Panc1 (cell line): ENCODE measurements at regions not wholly inside any gene's neighbourhood (a gene's known extent, or its start where the extent isn't known, plus 50 kb on each side); places are given as distances from the start of the nearest gene placed in this dataset.

Experiments used
- ATAC-seq: fragments of 200-7000 bp; cut with Tn5 transposase; 2 replicates; pipeline ENCODE4 v1.9.1; 2020; ENCODE audit warnings: mild to moderate bottlenecking, moderate library complexity
- BruUV-seq: library from RNA; stranded (reverse); fragments of 400-500 nt; replicated peaks from 2 replicates; lab custom pipeline; 2021; lab: Mats Ljungman, UMichigan
- CTCF ChIA-PET: fragments of 300-600 bp; sonication (Branson Sonifier 250); formaldehyde crosslinking; loops from one replicate; lab custom pipeline; 2022; ENCODE audit warnings: antibody characterized with exemption; lab: Charles Lee
- POLR2A ChIA-PET: fragments of 300-600 bp; sonication (Branson Sonifier 250); formaldehyde crosslinking; loops from one replicate; lab custom pipeline; 2022; ENCODE audit warnings: antibody characterized with exemption; lab: Charles Lee
- DNase-seq: peaks from one replicate; pipeline ENCODE4 v3.0.0-alpha.2; 2010; ENCODE audit warnings: low read depth, low spot score
- H3K27ac ChIP-seq: 2 replicates; pipeline ENCODE4 v1.5.1; 2011; ENCODE audit warnings: mild to moderate bottlenecking, low read length, inconsistent platforms
- H3K27me3 ChIP-seq: fragments of 200-500 bp; sonication (Bioruptor generic); 2 replicates; pipeline ENCODE4 v1.6.0; 2014; ENCODE audit warnings: low read length, inconsistent platforms; ENCODE audit not compliant: control insufficient read depth, insufficient read depth
- H3K36me3 ChIP-seq: fragments of 200-500 bp; sonication (Bioruptor generic); 2 replicates; pipeline ENCODE4 v1.5.1; 2014; ENCODE audit warnings: inconsistent platforms, mild to moderate bottlenecking, low read length, moderate library complexity; ENCODE audit not compliant: control insufficient read depth, insufficient read depth
- H3K4me1 ChIP-seq: 2 replicates; pipeline ENCODE4 v1.5.1; 2011; ENCODE audit warnings: inconsistent platforms, mild to moderate bottlenecking, low read length, moderate library complexity; ENCODE audit not compliant: control insufficient read depth, insufficient read depth
- H3K4me3 ChIP-seq, 2 experiments: 2 replicates each; pipeline ENCODE4 v1.5.1; 2011 to 2012; ENCODE audit warnings: low read depth in 2 of 2, low read length in 2 of 2, mild to moderate bottlenecking in 2 of 2, inconsistent platforms in 1 of 2, moderate library complexity in 1 of 2
- H3K9me3 ChIP-seq: fragments of 200-500 bp; sonication (Bioruptor generic); 2 replicates; pipeline ENCODE4 v1.5.1; 2014; ENCODE audit warnings: low read depth, mild to moderate bottlenecking, inconsistent platforms, low read length, moderate library complexity; ENCODE audit not compliant: control insufficient read depth, insufficient read depth
- POLR2AphosphoS5 ChIP-seq: IDR thresholded peaks from 2 replicates; pipeline ENCODE4 v1.6.1; 2012; ENCODE audit warnings: mild to moderate bottlenecking, low read depth, low read length, moderate library complexity
- SIN3A ChIP-seq: IDR thresholded peaks from 2 replicates; pipeline ENCODE4 v1.6.1; 2012; ENCODE audit warnings: low read depth, mild to moderate bottlenecking, low read length, moderate library complexity, borderline replicate concordance; ENCODE audit not compliant: insufficient read depth
- TCF7L2 ChIP-seq: IDR thresholded peaks from 2 replicates; pipeline ENCODE4 v1.6.1; 2011; ENCODE audit warnings: mild to moderate bottlenecking, low read depth, low read length, inconsistent platforms
- in situ Hi-C: cut with HindIII; loops from 2 replicates; pipeline ENCODE4 v1.10.0; 2016; ENCODE audit warnings: low sequenced_read_pairs, low pct_unique_long_range_greater_than_20kb
- intact Hi-C: fragments of 100-400 bp; cut with micrococcal nuclease; formaldehyde crosslinking; loops from one replicate; pipeline ENCODE4 v1.10.0; 2022; ENCODE audit not compliant: unreplicated experiment
- TF ChIP-seq, protein P1 (sequence below): fragments of 450-650 bp; IDR thresholded peaks from 2 replicates; pipeline ENCODE4 v1.5.1; 2017; ENCODE audit warnings: mild to moderate bottlenecking
- TF ChIP-seq, protein P2 (sequence below), 2 experiments: IDR thresholded peaks; 2 replicates each; pipeline ENCODE4 v1.6.1; 2011 to 2012; ENCODE audit warnings: low read depth in 2 of 2, control low read depth in 1 of 2, low read length in 1 of 2, mild to moderate bottlenecking in 1 of 2, moderate library complexity in 1 of 2; ENCODE audit not compliant: insufficient read depth in 1 of 2

DNA sequence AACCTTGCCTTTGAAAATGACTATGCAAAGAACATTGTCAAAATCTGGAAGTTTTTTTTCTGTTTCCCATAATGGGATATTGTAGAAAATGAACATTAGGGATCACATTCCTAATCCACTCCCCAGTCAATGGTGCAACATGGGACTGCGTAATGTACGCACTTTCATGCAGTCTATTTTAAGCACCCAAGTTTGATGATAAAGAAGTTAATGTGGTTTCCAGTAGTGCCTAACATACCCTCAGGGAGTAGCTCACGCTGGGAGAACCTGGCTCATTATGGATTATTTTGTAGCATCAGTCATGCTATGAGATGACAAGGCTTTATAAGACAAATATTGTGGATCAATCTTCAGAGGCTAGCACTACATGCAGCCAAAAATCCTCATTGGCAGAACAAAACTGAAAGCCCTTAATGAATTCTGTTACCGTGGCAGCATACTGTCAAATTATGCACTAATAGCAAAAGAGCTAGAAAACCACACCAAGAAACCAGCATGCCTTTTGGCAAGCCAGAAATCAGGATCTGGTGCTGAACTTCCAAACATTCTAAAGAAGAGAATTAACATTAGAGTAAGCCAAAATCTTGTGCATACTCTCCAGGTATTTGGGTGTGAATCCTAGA lies 1392.8 kb upstream of the TENM3 start:
- no peaks in the 10 kb centered on the region for H3K9me3 ChIP-seq
- DNase-seq: no peak
- no peak overlapping the region for H3K27ac ChIP-seq
- no peak for ATAC-seq
- BruUV-seq: no TSS peak
- intact Hi-C loops: no loop called here
- TF ChIP-seq SIN3A: no peak
- ChIA-PET CTCF (no interaction called here), POLR2A (no interaction called here)
- no peak overlapping the region for H3K4me3 ChIP-seq
- H3K27me3 ChIP-seq: no peaks in the 10 kb centered on the region
- H3K4me1 ChIP-seq: no peaks in the 10 kb centered on the region
- in situ Hi-C loops: no loop called here
- H3K36me3 ChIP-seq: no peaks in the 10 kb centered on the region

DNA sequence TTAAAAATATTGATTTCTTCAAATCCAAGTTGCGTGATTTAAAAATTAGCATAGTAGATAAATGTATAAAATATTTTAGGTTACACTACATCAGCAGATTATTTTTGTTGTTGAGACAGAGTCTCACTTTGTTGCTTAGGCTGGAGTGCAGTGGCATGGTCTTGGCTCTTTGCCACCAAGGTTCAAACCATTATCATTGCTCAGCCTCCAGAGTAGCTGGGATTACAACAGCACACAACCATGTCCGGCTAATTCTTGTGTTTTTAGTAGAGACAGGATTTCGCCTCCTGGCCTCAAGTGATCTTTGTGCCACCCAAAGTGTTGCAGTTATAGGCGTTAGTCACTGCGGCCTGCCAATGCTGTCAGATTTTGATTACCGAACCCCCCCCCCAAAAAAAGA lies 1390.5 kb upstream of the TENM3 start:
- Histone ChIP-seq H3K4me3 (no peak overlapping the region), H3K36me3 (no peaks in the 10 kb centered on the region), H3K27ac (no peak overlapping the region), H3K4me1 (no peaks in the 10 kb centered on the region), H3K27me3 (no peaks in the 10 kb centered on the region), H3K9me3 (no peaks in the 10 kb centered on the region)
- DNase-seq (no peak), ATAC-seq (no peak)
- ChIA-PET POLR2A (no interaction called here), CTCF (no interaction called here)
- TF ChIP-seq TCF7L2 (no peak), POLR2AphosphoS5 (no peak), SIN3A (no peak)
- TF ChIP-seq, protein P1, sequence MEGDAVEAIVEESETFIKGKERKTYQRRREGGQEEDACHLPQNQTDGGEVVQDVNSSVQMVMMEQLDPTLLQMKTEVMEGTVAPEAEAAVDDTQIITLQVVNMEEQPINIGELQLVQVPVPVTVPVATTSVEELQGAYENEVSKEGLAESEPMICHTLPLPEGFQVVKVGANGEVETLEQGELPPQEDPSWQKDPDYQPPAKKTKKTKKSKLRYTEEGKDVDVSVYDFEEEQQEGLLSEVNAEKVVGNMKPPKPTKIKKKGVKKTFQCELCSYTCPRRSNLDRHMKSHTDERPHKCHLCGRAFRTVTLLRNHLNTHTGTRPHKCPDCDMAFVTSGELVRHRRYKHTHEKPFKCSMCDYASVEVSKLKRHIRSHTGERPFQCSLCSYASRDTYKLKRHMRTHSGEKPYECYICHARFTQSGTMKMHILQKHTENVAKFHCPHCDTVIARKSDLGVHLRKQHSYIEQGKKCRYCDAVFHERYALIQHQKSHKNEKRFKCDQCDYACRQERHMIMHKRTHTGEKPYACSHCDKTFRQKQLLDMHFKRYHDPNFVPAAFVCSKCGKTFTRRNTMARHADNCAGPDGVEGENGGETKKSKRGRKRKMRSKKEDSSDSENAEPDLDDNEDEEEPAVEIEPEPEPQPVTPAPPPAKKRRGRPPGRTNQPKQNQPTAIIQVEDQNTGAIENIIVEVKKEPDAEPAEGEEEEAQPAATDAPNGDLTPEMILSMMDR: no peak
- TF ChIP-seq, protein P2, sequence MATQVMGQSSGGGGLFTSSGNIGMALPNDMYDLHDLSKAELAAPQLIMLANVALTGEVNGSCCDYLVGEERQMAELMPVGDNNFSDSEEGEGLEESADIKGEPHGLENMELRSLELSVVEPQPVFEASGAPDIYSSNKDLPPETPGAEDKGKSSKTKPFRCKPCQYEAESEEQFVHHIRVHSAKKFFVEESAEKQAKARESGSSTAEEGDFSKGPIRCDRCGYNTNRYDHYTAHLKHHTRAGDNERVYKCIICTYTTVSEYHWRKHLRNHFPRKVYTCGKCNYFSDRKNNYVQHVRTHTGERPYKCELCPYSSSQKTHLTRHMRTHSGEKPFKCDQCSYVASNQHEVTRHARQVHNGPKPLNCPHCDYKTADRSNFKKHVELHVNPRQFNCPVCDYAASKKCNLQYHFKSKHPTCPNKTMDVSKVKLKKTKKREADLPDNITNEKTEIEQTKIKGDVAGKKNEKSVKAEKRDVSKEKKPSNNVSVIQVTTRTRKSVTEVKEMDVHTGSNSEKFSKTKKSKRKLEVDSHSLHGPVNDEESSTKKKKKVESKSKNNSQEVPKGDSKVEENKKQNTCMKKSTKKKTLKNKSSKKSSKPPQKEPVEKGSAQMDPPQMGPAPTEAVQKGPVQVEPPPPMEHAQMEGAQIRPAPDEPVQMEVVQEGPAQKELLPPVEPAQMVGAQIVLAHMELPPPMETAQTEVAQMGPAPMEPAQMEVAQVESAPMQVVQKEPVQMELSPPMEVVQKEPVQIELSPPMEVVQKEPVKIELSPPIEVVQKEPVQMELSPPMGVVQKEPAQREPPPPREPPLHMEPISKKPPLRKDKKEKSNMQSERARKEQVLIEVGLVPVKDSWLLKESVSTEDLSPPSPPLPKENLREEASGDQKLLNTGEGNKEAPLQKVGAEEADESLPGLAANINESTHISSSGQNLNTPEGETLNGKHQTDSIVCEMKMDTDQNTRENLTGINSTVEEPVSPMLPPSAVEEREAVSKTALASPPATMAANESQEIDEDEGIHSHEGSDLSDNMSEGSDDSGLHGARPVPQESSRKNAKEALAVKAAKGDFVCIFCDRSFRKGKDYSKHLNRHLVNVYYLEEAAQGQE (IDR thresholded peaks at IDR 0.05; ENCODE audit: insufficient read depth in 1 of 2, low read depth in 2 of 2, low read length in 1 of 2): no peak
- in situ Hi-C loops (no loop called here), intact Hi-C loops (no loop called here)
- BruUV-seq: no TSS peak

DNA sequence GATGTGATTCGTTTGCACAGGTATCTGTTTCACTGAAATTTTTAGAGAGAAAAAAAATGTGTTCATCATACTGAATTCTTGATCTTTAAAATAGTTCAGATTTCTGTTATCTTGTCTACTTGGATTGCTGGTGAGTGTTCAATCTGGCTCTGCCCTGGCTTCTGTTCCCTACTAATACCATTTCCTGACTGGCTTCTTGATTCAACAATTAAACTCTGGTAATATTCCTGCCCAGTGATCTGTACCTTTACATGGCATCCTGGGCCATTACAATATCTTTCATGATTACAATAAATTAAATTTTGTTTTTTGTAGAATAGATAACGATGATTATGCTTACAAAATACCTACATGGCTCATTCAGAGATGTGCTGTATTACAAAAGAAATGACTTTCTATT lies 1388.0 kb upstream of the TENM3 start:
- Histone ChIP-seq H3K4me1 (no peaks in the 10 kb centered on the region), H3K27me3 (no peaks in the 10 kb centered on the region), H3K36me3 (no peaks in the 10 kb centered on the region), H3K9me3 (no peaks in the 10 kb centered on the region), H3K4me3 (no peak overlapping the region), H3K27ac (no peak overlapping the region)
- DNase-seq (no peak), ATAC-seq (no peak)
- in situ Hi-C loops: no loop called here
- intact Hi-C loops: no loop called here
- ChIA-PET CTCF (no interaction called here), POLR2A (no interaction called here)
- no peak for TF ChIP-seq POLR2AphosphoS5
- TF ChIP-seq, protein P1: no peak
- TF ChIP-seq, protein P2 (IDR thresholded peaks at IDR 0.05; ENCODE audit: insufficient read depth in 1 of 2, low read depth in 2 of 2, low read length in 1 of 2): no peak
- TF ChIP-seq TCF7L2: no peak
- no peak for TF ChIP-seq SIN3A
- no TSS peak for BruUV-seq
